ENCODE measurements at regions not wholly inside any gene's neighbourhood (a gene's known extent, or its start where the extent isn't known, plus 50 kb on each side); places are given as distances from the start of the nearest gene placed in this dataset.

DNA sequence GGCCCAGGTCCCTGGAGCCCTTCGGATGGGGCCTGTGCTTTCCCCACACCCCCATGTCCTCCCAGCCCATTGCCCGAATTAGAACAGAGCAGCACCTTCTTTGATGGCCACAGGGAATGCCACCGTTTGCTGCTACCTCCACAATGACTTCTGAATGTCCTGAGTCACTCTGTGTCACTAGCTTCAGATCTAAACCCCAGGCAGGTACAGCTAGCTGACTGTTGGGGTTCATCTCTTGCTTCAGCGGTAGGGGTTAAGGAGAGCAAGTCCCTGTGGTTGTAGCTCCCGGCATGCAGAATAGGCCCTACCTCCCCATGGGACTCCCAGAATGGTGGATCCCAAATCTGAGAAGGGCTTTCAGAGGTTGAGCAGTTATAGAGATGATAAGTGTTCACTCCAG is 291.1 kb upstream of the POU3F1 start:
- TF ChIP-seq, protein P1, sequence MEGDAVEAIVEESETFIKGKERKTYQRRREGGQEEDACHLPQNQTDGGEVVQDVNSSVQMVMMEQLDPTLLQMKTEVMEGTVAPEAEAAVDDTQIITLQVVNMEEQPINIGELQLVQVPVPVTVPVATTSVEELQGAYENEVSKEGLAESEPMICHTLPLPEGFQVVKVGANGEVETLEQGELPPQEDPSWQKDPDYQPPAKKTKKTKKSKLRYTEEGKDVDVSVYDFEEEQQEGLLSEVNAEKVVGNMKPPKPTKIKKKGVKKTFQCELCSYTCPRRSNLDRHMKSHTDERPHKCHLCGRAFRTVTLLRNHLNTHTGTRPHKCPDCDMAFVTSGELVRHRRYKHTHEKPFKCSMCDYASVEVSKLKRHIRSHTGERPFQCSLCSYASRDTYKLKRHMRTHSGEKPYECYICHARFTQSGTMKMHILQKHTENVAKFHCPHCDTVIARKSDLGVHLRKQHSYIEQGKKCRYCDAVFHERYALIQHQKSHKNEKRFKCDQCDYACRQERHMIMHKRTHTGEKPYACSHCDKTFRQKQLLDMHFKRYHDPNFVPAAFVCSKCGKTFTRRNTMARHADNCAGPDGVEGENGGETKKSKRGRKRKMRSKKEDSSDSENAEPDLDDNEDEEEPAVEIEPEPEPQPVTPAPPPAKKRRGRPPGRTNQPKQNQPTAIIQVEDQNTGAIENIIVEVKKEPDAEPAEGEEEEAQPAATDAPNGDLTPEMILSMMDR (IDR thresholded peaks at IDR 0.05 in 2 of 3, conservative IDR thresholded peaks at IDR 0.05 in 1 of 3; ENCODE audit: borderline replicate concordance in 1 of 3, insufficient read depth in 1 of 3, low read depth in 2 of 3, low read length in 2 of 3): no peak
- TF ChIP-seq EGR1 (IDR thresholded peaks at IDR 0.05; ENCODE audit: low read depth): no peak
- no peak for TF ChIP-seq EZH2 (IDR thresholded peaks at IDR 0.05)
- TF ChIP-seq RAD21 (IDR thresholded peaks at IDR 0.05; ENCODE audit: low read depth): no peak
- TF ChIP-seq, protein P2, sequence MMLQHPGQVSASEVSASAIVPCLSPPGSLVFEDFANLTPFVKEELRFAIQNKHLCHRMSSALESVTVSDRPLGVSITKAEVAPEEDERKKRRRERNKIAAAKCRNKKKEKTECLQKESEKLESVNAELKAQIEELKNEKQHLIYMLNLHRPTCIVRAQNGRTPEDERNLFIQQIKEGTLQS (IDR thresholded peaks at IDR 0.05): no peak
- no peak for TF ChIP-seq POLR2AphosphoS5 (IDR thresholded peaks at IDR 0.05; ENCODE audit: low read depth, low read length)
- no peak for TF ChIP-seq YY1 (IDR thresholded peaks at IDR 0.05; ENCODE audit: extremely low read depth, insufficient replicate concordance, low read depth, low read length)
- TF ChIP-seq POLR2A (IDR thresholded peaks at IDR 0.05; ENCODE audit: borderline replicate concordance, extremely low read depth, insufficient read depth, insufficient read length): no peak
- TF ChIP-seq CEBPB (IDR thresholded peaks at IDR 0.05; ENCODE audit: low read depth): no peak
- TF ChIP-seq, protein P3, sequence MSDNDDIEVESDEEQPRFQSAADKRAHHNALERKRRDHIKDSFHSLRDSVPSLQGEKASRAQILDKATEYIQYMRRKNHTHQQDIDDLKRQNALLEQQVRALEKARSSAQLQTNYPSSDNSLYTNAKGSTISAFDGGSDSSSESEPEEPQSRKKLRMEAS (IDR thresholded peaks at IDR 0.05): no peak
- TF ChIP-seq, protein P4, sequence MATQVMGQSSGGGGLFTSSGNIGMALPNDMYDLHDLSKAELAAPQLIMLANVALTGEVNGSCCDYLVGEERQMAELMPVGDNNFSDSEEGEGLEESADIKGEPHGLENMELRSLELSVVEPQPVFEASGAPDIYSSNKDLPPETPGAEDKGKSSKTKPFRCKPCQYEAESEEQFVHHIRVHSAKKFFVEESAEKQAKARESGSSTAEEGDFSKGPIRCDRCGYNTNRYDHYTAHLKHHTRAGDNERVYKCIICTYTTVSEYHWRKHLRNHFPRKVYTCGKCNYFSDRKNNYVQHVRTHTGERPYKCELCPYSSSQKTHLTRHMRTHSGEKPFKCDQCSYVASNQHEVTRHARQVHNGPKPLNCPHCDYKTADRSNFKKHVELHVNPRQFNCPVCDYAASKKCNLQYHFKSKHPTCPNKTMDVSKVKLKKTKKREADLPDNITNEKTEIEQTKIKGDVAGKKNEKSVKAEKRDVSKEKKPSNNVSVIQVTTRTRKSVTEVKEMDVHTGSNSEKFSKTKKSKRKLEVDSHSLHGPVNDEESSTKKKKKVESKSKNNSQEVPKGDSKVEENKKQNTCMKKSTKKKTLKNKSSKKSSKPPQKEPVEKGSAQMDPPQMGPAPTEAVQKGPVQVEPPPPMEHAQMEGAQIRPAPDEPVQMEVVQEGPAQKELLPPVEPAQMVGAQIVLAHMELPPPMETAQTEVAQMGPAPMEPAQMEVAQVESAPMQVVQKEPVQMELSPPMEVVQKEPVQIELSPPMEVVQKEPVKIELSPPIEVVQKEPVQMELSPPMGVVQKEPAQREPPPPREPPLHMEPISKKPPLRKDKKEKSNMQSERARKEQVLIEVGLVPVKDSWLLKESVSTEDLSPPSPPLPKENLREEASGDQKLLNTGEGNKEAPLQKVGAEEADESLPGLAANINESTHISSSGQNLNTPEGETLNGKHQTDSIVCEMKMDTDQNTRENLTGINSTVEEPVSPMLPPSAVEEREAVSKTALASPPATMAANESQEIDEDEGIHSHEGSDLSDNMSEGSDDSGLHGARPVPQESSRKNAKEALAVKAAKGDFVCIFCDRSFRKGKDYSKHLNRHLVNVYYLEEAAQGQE (IDR thresholded peaks at IDR 0.05; ENCODE audit: low read depth): no peak
